KG1 (cell line): ENCODE measurements at regions not wholly inside any gene's neighbourhood (a gene's known extent, or its start where the extent isn't known, plus 50 kb on each side); places are given as distances from the start of the nearest gene placed in this dataset.

ENCODE experiments used
- DNase-seq: peaks from one replicate; lab custom pipeline; 2025; lab: John Stamatoyannopoulos, UW

DNA sequence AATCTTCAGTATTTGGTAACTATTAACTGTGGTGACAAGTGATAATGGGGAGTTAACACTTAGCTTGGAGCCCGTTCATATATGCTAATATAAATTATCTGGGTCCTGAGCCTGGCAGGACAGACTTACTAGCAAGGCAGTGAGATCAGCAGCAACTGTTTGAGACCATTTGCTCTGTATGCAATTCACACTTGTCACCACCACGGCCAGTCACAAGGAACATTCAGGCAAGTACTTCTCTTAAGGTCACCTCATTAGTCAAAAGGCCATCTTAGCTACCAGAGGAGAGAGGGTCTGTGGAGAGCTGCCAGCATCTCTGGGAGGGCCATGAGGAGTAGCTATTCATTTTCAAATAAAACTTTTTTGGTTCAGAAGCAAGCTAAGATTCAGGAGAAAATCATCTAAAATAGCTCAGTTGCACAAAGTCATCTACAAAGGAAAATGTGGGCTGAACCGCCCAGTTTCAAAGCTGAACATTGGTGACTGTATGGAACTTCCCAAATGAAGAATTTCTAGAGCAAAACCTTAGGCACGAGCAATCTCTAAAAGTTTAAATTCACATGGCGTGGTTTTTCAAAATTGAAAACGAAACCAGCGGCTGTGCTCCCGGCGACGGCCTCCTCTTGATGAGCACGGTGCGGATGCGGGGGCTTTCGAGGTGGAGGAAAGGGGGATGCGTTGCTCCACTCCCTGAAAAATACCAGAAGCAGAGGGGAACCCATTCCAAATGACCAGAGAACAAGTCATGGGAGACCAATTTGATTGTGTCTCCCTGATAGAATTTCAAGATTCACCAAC is 233.5 kb upstream of the MGMT start:
- no peak for DNase-seq

DNA sequence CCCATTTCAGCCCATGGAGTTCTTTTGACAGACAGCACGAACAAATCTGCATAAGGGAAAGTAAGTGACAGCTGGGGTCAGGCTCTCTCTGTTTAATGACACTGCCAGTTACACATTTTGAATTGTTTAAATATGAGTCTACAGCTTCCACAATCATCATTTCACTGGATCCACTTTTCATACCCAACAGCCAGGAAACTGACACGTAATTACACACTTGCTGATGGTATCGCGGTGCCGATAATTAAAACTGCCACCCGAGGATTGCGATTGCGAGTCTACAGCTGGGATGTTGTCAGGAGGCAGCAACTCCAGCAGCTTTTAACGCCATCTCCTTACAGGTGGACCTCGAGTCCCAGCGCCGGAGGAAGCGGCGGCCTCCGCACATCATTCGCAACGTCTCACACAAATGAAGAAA is 230.8 kb upstream of the MGMT start:
- DNase-seq, result no peak

DNA sequence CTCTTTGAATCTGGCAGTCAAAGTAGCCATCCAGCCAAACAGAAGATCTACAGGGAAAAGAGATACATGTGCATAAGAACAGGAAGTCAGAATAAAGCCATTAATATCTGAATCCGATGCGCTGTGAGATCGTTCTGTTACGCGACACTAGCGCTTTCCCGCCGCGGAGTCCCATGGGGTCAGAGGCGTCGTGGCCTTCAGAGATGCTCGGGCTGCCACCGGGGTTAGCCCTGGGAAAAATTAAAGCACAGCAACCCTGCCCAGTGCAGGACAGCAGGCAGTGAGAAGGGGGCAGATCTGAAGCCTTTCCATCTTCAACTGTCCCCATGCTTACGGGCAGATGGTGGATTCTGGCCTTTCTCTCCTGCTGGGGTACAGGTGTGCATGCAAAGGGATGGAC is 225.6 kb upstream of the MGMT start:
- no peak for DNase-seq

DNA sequence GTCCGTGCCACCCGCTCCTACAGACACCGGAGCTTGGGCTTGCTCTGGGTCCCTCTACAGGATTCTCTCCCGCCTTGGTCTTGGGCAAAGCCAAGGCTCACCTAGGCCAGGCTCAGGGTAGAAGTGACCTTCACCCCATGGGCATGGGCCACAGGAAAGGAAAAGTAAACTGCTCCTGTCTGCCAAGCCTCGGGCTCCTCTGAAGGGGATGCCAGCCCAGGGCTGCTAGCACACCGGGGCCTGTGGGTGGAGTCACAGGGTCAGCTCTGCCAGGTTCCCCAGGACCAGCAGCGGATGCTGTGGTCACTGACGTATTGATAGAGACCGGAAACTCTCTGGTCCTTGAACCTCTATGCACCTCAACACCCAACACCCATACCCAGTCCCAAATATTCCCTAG is 222.7 kb upstream of the MGMT start:
- no peak for DNase-seq

DNA sequence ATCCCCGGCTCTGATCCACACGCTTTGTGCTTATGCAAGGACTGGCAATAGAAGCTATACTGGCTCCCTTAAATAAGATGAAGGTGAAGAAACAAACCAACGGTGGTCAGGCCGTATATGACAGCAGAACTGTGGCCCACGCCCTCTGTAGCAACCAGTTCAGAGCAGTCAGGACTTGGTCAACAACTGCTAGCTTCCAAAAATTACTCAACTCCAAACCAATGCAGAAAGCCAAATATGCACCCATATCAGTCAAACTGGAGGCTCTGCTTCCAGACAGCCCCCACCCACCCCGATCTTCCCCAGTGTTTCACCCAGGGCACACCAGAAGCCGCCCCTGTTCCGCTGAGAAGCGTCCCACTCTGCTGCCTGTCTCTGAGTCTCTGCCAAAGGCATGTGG is 222.3 kb upstream of the MGMT start:
- no peak for DNase-seq

DNA sequence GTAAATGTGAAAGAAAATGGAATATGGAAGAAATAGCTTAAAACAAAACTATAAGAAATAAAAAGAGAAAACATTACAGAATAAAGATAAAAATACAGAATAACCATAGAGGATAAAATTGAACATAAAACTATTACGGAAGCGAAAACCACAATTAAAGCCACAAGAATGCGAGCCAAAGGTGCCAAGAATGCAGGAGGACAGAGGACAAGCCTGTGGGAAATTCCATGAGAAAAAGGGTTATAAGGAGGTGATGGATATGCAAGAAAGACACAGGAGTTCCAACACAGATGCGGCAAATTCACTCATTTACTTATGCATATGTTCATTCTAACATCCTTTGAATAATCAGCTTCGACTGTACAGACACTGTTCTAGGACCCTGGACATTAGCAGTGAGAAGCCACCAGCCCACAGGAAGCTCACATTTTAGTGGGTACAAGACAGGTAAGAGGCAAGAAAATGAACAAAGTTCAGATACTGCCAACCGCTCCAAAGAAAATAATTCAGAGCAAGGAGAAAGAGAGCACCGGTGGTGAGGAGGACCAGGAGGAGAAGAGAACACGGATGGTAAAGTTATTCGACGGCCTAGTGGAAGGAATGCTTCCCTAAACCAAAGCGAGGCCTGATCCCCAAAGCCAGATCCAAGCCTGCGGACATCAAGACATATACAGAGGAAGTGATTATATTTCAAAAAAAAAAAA is 213.7 kb upstream of the MGMT start:
- DNase-seq, result no peak

DNA sequence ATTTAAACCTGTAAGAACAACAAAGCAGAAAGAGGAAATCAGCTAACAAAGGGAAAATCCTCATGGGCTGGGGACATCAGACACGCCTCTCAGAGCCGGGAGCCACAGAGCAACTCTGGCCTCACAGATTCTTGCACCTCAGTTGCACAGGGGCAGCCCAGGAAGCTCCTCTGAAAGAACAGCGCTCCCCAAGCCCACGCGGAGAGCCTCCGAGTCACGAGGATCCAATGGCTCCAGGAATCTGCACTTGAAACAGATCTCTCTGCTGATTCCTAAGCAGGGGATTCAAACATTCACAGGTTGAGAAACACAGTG is 213.2 kb upstream of the MGMT start:
- no peak for DNase-seq

DNA sequence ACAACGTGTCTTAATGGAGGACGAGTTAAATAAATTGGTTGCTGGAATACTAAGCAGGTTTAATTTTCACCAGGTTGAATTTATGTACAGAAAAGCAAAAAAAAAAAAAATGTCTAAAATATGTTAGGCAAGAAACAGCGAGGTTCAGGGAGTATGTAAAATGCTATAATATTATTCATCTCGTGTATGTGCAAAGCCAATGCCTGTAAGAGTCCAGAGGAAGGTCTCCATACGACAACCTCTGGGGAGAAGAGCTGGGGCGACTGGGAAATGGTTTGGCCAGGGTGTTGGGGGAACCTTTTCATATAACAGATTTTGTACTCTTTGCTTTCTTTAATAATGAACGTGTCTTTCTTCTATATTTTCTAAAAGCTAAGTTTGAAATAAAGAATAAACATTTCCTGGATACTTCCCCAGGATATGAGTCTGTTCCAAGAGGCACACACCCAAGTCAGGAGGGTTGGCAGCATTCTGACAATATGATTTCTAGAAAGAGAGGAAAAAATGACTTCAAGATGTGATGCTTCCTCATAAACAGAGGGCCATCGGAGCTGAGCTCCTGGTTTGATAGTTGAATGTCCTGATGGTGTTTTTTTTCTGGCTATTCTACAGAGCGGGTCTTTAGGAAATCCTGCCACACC is 208.6 kb upstream of the MGMT start:
- DNase-seq, result no peak

DNA sequence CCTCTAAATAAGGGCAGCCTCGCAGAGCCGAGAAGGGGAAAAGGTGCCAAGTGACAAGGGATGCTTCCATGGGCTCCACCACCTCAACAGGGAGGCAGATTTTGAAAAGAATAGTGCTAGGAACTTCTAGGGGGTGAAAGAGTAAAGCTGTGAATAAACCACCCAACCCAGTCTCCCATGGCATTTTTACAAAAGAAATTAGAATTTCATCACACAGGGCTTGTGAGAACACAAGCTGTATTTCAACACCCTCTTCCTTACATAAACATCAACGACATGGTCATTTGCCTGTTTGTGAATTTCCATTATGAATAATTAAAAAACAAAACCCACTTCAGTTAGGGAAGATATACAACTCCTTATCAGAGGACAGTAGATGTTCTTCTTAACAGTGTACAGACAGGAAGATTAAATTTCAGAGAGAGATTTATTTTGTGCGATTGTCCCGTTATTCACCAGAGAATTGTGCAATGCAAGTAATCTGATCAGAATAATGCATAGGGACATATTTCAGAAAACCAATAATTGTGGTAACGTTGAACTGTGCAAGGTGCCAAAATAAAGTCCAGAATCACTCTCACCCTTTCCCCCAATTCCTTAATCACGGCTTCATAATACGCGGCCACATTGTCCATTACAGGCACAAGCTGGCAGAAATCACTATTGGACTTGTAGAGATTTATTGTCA is 207.8 kb upstream of the MGMT start:
- DNase-seq, result no peak

DNA sequence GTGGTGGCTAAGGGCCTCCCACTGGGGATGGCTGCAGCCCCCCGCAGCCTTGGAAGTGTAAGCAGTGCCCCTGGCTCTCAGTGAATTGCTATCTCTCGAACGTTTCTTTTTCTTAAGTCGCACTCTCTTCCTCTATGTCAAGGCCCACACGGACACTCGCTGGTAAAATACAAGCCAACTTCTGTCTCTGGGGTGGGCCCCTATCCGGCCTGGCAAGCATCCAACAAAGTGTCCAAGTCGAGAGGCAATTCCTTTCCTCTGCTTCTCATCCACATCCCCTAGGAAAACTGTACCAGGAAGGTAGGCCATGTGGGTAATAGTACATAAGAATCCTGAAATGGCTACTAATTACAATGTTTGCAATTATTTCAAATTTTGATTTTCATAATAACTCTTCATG is 194.9 kb upstream of the MGMT start:
- no peak for DNase-seq

DNA sequence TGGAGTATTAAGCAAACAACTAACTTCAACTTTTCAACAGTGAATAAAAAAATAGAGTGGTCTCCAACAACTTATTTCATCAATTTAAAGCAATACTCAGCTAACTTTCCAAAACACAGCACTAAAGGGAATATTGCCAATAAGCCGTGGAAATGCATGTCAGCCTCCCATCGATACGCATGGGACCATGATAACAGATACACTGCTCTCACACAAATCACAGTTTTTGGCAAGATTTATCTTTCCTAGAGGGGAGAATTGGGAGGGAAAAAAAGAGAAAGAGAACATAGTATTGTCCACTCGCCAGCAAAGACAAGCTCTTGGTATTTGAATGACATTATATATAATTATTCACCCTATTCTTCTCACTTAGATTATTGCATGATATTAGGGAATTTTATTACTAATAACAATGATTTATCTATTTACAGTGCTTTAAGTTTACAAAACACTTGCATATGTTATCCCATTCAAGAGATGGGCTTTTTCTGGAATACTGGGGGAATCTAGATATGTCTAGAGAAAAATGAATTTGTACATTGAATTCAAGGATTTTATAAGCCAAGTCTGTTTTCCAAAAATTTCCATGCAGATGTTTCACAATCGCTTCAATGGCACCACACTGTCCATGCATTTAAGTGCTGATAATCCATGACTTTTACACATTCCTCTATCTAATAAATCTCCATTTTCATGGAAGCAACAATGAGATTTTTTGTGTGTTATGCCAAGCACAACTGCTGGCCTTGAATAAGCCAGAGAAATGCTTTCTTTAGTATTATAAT is 194.0 kb upstream of the MGMT start:
- no peak for DNase-seq

DNA sequence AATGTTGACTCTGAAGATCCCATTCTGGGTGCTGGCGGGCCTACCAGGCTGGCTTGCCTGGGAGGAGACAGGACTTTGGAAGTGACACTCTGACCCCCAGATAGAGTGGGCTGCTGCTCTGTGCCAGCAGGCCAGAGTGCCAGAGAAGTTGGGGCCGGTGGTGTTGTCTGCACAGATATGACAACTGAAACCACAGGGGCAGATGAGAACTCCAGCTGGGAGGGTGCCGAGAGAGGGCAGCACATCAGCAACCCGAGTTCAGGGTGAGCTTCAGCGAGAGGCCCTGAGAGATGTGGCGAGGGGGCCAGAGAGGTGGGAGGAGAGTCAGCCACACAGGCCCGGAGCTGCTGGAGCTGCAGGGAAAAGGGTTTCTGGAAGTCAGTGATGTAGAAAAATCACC is 193.2 kb upstream of the MGMT start:
- DNase-seq, result no peak

DNA sequence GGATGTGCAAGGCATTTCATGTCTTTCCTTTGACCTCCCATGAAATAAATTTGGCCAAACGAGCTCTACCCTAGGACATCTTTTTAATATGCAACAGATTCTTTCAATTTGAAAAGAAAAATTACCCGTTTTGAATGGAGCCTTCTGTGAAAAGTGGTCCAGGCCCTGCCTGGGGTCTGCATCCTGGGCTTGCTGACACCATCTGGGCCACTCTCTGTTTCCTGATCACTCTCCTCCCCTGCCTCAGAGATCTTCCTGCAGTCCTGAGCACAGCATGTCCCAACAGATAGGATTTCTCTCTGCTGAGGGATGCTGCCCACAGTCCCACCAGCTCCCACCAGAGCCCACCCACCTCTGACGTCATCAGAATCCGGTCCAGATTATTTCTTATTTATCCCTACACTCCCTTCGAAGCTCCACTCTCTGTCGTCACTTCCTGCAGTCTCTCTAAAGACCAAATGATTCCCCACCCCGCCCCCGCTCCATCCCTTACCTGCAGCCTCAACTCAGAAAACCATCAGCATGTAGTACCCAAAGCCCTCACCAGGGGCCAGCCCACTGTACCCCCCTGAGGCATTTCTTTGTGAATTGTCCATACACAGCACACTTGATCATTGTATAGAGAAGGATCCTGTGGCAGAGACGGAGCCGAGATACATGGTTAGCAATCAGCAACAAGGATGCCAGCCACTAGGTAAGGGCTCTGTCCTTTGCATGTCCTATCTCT is 192.1 kb upstream of the MGMT start:
- no peak for DNase-seq

DNA sequence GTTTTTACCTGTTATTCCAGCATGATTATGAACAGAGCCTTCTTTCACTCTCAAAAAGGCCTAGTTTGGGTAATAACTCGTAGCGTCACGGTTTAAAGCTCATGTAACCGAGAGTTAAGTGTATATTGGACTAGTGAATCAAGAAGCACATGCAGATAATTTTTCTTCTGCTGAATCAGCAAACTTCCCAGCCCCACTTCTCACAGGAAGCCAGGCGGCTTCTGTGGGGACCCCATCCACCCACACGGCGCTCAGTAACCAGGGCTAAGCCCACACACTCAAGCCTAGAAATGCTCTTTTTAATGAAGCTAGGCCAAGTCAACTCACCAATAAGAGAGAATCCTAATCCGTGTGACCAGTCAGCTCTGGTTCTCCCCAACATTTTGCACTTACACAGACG is 191.2 kb upstream of the MGMT start:
- DNase-seq, result no peak

DNA sequence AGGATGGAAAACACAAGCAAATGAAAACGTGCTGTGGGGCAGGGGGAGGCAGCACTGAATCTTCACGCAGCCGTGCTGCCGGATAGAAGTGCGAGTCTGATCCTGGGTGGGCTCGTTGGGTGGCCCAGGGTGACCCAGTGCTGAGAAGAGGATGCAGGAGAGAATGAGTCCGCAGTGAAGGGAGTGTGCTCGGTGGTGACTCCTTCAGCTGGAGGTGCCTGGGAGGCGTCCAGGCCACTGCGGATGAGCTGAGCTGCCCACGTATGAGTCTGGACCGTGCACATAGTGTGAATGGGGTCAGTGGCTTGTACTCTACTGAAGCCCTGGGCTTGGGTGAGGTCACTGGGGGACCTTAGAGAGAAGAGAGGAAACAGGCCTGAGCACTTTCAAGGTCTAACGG is 190.0 kb upstream of the MGMT start:
- no peak for DNase-seq

DNA sequence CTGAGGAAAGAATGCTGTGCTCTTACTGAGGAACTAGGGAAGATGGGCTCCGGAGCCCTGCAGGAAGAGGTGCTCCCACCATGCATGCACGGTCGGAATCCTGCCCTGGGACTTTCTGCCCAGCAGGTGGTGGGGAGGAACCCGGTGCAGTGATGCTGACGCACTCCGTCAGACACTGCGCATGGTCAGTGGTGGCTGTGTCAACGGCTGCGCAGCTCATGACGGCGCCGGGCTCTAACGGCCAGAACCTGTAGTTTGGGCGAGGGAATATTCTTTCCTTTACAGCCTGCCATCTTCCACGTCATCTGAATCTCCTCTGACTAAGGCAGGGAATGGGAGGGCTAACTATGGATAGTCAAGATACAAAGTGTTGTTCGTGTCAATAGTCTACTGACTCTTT is 189.2 kb upstream of the MGMT start:
- no peak for DNase-seq

DNA sequence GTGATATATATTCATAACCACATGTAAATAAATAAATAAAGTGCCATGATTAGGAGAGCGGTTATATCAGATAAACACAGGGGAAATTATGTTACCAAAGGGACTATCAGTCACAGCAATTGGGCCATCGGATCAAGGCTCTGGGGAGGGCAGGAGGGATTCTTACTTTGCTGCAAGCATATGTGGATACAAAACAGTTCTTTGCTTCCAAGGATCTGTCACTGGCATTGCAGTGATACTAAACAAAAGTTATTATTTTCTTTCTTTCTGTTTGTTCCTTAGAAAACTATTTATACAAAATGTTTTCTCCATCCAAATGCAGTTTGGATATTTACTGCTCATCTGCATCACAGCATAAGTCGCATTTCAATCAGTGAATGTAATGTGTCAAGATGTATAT is 188.4 kb upstream of the MGMT start:
- DNase-seq, result no peak

DNA sequence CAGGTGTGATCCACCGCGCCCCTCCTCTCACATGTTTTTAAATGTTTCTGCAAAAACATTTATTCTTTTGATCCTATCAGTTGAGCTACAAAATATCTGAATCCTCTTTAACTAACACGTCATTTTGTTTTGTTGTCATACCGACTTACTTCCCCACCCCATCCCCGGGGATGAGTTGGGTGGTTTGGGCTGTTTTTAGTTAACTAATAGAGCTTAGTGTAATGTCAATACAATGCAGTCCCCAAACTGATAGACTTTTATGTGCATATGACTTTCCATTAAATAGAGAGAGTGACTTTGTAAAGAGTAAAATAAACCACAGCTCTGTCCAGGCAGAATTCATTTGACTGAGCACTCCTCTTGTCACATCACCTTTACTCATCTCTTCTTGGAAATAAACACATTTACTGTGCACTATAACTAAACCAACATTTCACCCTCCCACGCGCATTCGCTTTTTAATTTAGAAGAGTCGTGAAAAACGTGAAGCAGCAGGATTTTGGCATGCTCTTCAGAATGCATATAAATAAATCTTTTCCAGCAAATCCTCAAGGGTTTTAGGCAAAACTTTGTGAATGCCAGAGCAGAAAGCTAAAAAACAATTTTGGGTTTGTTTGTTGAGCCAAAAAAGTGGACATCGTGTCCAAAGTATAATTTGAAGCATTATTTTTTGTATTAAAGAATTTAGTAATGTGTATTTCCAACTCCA is 187.4 kb upstream of the MGMT start:
- no peak for DNase-seq

DNA sequence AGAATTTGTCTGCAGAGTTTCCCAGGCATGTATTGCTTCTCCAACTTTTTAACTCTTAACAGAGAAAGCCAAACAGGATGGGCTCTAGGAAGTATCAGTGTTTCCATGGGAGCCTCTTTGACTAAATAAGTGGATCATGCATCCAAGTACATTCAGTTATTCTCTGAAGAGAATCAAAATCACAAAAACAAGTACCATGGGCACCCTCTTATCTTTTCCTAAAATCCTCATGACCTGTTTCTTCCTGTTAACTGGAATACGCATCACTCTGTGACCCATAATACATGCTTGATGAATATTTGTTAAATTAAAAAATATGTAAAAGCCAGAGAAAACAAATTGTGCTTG is 186.9 kb upstream of the MGMT start:
- no peak for DNase-seq

DNA sequence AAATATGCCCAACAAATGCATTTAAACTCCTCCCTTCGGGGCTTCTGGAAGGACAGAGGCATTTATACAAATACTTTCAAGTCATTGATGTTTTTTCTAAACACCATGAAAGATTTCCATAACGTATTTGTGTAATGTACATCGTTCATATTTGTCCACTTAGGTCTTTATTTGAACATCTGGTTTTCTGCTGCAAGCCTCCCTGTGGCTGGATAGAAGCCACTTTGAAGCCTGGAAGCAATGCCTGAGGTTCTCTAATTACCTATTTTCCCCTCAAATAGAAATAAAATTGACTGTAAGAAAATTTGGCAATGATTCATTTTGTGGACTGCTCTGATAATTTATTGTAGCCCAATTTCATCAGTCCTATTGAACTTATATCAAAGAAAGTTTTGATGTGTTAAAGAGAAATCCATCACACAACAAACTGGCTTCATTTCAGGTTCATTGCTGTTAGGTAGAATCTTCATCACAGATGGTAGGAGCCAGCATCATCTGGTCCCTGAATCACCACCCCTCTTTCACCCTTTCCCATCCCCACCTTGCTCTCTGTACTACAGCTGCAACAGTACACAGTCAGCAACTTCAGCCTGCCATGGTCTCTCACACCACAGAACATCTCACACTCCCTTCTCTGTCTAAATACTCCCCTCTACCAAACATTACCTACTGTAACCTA is 186.0 kb upstream of the MGMT start:
- DNase-seq, result no peak
